LNCAP (cell line): ENCODE measurements at regions not wholly inside any gene's neighbourhood (a gene's known extent, or its start where the extent isn't known, plus 50 kb on each side); places are given as distances from the start of the nearest gene placed in this dataset.

Source experiments
- TF ChIP-seq, protein P1 (sequence below): fragments of 450-650 bp; IDR thresholded peaks from 2 replicates; pipeline ENCODE4 v1.5.1; 2017; ENCODE audit warnings: mild to moderate bottlenecking

DNA sequence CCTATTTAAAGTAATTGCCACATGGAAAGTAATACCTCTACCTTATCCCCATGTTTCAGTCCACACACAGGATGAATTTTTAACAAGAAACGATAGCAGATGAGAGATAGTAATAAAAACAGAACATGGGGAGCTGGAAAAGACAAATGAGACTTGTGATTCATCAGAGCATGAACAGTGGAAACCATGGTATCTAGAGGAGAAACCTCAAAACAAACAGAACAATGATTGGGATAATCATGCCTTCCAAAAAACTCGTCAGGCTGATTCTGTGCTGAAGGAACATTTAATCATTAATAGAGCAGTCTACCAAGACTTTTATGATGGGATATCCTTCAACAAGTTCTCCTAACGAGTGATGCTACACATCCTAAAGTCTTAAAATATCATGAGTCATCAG is 1390.7 kb downstream of the FSCB start:
- TF ChIP-seq, protein P1, sequence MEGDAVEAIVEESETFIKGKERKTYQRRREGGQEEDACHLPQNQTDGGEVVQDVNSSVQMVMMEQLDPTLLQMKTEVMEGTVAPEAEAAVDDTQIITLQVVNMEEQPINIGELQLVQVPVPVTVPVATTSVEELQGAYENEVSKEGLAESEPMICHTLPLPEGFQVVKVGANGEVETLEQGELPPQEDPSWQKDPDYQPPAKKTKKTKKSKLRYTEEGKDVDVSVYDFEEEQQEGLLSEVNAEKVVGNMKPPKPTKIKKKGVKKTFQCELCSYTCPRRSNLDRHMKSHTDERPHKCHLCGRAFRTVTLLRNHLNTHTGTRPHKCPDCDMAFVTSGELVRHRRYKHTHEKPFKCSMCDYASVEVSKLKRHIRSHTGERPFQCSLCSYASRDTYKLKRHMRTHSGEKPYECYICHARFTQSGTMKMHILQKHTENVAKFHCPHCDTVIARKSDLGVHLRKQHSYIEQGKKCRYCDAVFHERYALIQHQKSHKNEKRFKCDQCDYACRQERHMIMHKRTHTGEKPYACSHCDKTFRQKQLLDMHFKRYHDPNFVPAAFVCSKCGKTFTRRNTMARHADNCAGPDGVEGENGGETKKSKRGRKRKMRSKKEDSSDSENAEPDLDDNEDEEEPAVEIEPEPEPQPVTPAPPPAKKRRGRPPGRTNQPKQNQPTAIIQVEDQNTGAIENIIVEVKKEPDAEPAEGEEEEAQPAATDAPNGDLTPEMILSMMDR = no peak

DNA sequence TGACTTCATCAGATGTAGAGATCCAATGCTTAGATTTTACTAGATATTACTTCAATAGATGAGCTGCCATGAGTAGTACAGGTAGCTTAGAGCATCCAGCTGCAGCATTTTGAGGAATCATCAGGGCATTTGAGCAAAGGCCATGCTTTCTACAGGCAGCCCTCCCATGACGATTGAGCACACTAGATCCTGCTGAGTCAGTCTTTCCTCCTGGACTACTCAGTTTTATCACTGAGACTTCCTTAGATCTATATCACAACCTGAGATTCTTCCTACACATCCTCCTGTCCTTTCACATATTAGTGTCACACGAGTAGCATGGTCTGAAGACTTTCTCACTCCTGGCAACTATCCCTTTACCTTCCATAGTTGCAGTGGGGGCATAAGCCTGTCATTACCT is 1401.8 kb downstream of the FSCB start:
- TF ChIP-seq, protein P1 = no peak

DNA sequence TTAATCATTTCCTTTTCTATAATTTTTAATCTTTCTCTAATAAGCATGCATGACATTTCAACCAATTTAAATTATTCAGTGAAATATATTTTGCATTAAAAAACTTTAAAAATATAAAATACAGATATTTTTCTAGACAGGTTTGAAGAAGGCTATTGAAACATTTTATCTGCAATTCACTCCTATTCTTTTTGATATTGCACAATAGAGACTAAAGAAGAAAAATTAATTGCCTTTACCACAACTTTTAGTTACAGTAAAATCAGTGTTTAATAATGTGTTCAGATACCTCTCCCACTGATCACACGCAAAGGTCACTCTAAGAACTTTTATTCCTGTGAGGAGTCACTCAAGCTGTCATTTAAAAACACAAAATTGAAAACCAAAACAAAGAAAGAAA is 1416.7 kb downstream of the FSCB start:
- TF ChIP-seq, protein P1 = no peak

DNA sequence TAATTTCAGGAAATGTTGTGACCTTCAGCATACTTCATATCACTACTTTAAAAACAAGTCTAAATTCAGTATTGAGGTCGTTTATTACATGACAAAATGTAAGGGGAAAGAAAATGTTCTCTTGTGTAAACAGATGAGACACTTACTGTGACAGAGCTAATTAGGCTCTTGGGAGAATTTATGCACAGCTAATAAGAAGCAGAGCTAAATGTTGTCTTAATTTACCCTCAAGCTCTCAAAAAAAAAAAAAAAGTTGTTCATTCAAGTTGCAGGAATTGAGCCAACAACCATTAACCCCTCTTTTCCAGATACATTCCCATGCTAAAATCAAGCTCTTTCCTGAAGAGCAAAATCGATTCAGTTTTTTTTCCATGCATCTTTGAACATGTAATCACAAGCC is 1419.4 kb downstream of the FSCB start:
- TF ChIP-seq, protein P1 = no peak

DNA sequence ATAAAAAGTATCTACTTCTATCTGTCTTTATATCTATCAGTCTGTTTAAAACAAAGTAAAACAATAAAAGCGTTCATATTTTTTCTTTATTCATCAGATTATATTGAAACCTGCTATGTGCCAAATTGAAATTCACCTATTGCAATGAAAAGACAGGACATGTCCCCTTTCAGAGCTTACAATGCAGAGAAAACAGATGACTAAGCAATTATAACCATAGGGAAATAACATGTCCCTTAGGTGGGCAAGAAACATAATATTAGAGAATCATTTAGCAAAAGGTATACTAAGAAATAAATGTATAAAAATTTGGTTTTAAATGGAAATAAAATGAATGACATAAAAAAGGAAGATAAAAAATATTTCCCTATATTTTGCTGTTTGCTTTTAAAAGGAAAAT is 1421.3 kb downstream of the FSCB start:
- TF ChIP-seq, protein P1 = no peak

DNA sequence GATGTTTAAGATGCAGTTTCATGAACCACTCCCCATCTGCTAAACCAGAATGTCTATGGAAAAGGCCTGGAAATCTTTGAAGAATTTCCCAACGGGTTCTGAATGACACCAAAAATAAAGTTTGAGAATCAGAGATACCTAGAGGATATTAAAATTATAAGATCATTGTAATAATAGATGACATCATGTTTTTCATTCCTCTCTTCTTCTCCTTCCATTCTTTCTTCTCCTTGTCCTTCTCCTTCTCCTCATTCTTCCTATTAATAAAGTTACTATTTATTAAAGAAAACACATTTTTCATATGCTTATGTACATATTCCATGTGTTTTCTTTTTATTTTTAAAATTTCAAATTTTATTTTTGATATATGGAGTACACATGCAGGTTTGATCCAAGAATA is 1449.4 kb downstream of the LRFN5 start:
- TF ChIP-seq, protein P1 = no peak

DNA sequence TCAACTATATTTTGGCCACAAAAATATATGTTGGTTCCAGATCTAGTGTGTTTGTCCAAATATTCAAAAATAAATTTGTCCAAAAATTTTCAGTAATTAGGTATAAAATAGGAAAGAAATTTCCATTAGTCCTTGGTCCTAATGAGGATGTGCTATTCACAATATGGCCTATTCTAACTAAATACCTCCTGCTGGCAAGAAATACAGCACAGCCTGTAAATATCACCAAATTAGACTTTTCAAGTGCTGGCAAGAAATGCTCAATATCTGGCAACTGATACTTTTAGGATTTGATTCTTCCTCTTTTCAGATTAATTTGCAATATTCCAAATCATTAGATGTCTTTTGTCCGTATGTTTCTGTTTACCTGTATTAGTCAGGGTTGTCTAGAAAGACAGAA is 1446.2 kb downstream of the LRFN5 start:
- TF ChIP-seq, protein P1 = no peak

DNA sequence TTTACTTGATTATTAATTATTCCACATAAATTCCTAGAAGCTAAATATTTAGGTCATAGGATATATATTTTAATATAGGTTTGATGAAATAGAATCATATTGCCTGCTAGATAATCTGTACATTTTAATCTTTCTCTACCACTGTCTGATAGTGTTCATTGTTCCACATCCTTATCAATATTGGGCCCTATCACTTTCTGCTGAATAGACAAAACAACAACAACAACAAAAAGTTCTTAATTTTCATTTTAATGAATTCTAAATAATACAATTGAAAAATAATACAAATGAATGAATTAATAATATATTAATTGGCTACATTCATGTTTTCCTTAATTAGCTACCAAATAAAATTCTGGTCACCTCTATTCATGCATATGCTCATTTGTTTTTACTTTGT is 1437.2 kb downstream of the LRFN5 start:
- TF ChIP-seq, protein P1 = no peak
